Type B pancreatic cell (in vitro differentiated cells): ENCODE measurements at regions not wholly inside any gene's neighbourhood (a gene's known extent, or its start where the extent isn't known, plus 50 kb on each side); places are given as distances from the start of the nearest gene placed in this dataset.

Source experiments
- DNase-seq: peaks from one replicate; pipeline ENCODE4 v3.0.0; 2021; ENCODE audit warnings: mixed read lengths; ENCODE audit not compliant: unreplicated experiment; ENCODE audit errors: extremely low spot score
- H3K27ac Mint-ChIP-seq: 2 replicates; pipeline ENCODE4 v1.8.0; 2021; ENCODE audit warnings: mild to moderate bottlenecking, mixed read lengths
- H3K27me3 Mint-ChIP-seq: 2 replicates; pipeline ENCODE4 v1.8.0; 2021; ENCODE audit warnings: mixed read lengths
- H3K36me3 Mint-ChIP-seq: 2 replicates; pipeline ENCODE4 v1.8.0; 2021; ENCODE audit warnings: mixed read lengths
- H3K4me1 Mint-ChIP-seq: one replicate; pipeline ENCODE4 v1.8.0; 2021; ENCODE audit warnings: mixed read lengths; ENCODE audit not compliant: unreplicated experiment
- H3K4me3 Mint-ChIP-seq: 2 replicates; pipeline ENCODE4 v1.8.0; 2021; ENCODE audit warnings: mild to moderate bottlenecking, mixed read lengths
- H3K9me3 Mint-ChIP-seq: 2 replicates; pipeline ENCODE4 v1.8.0; 2021; ENCODE audit warnings: mixed read lengths
- CTCF ChIP-seq: fragments of 200-600 bp; sonication (generic); conservative IDR thresholded peaks from 2 replicates; pipeline ENCODE4 v1.5.0; 2021; ENCODE audit warnings: antibody characterized with exemption, mild to moderate bottlenecking

- Mint-ChIP-seq H3K36me3 (no peaks in the 10 kb centered on the region), H3K27ac (no peak overlapping the region), H3K9me3 (no peaks in the 10 kb centered on the region), H3K4me1 (no peaks in the 10 kb centered on the region), H3K27me3 (no peaks in the 10 kb centered on the region), H3K4me3 (no peak overlapping the region)
- TF ChIP-seq CTCF, result no peak
- DNase-seq, result no peak
These were observed 836.2 kb upstream of the MGAT4C start for GRCh38 chr12:87092421-87092820.

- Mint-ChIP-seq H3K36me3 (no peaks in the 10 kb centered on the region), H3K4me3 (no peak overlapping the region), H3K4me1 (no peaks in the 10 kb centered on the region), H3K9me3 (no peaks in the 10 kb centered on the region), H3K27me3 (no peaks in the 10 kb centered on the region), H3K27ac (no peak overlapping the region)
- DNase-seq, result no peak
- TF ChIP-seq CTCF, result no peak
These were observed 830.1 kb upstream of the MGAT4C start for GRCh38 chr12:87086118-87086891.

- no peak overlapping the region for H3K4me3 Mint-ChIP-seq
- H3K9me3 Mint-ChIP-seq, result no peaks in the 10 kb centered on the region
These were observed 829.1 kb upstream of the MGAT4C start for GRCh38 chr12:87085286-87085685.

GRCh38 chr12:87082756-87083155 lies 826.6 kb upstream of the MGAT4C start:
- no peaks in the 10 kb centered on the region for H3K36me3 Mint-ChIP-seq
- TF ChIP-seq CTCF, result no peak
- no peaks in the 10 kb centered on the region for H3K27me3 Mint-ChIP-seq
- no peak for DNase-seq
- H3K4me3 Mint-ChIP-seq, result no peak overlapping the region
- no peaks in the 10 kb centered on the region for H3K9me3 Mint-ChIP-seq
- no peak overlapping the region for H3K27ac Mint-ChIP-seq
- no peaks in the 10 kb centered on the region for H3K4me1 Mint-ChIP-seq

More at GRCh38 chr12:87085286-87085685, 829.1 kb upstream of the MGAT4C start:
- Mint-ChIP-seq H3K4me1 (no peaks in the 10 kb centered on the region), H3K27me3 (no peaks in the 10 kb centered on the region), H3K36me3 (no peaks in the 10 kb centered on the region), H3K27ac (no peak overlapping the region)
- no peak for DNase-seq
- no peak for TF ChIP-seq CTCF

- Mint-ChIP-seq H3K4me3 (no peak overlapping the region), H3K27me3 (no peaks in the 10 kb centered on the region), H3K36me3 (no peaks in the 10 kb centered on the region), H3K27ac (no peak overlapping the region), H3K9me3 (peaks cover 7% of the 10 kb centered on the region), H3K4me1 (no peaks in the 10 kb centered on the region)
- no peak for TF ChIP-seq CTCF
- DNase-seq, result no peak
These were observed 818.6 kb upstream of the MGAT4C start for GRCh38 chr12:87074781-87075180.
